HepG2 (cell line): ENCODE measurements at regions not wholly inside any gene's neighbourhood (a gene's known extent, or its start where the extent isn't known, plus 50 kb on each side); places are given as distances from the start of the nearest gene placed in this dataset.

Source experiments
- ATAC-seq: fragments of 200-7000 bp; cut with Tn5 transposase; 3 replicates; pipeline ENCODE4 v1.9.1; 2020; ENCODE audit warnings: mild to moderate bottlenecking, moderate library complexity
- BruUV-seq: library from RNA; stranded (reverse); fragments of 400-500 nt; replicated peaks from 2 replicates; lab custom pipeline; 2021; lab: Mats Ljungman, UMichigan
- CTCF ChIA-PET: fragments of 300-600 bp; formaldehyde crosslinking; extraction: SDS; loops from one replicate; lab custom pipeline; 2021; ENCODE audit warnings: low total read pairs, inconsistent platforms, low intra/inter-chr PET ratio; lab: Yijun Ruan, JAX
- POLR2A ChIA-PET: fragments of 350-600 bp; sonication (Branson Sonifier 250); formaldehyde crosslinking; loops from one replicate; lab custom pipeline; 2020; ENCODE audit warnings: antibody characterized with exemption, inconsistent platforms; lab: Yijun Ruan, JAX
- DNase-seq: peaks from one replicate; pipeline ENCODE4 v3.0.0-alpha.2; 2015; ENCODE audit warnings: low spot score
- FAIRE-seq: peaks from 3 replicates; lab custom pipeline; 2011; peaks lifted over from hg19 to GRCh38; lab: Jason Lieb, UNC
- H2AFZ ChIP-seq: one replicate; pipeline ENCODE4 v1.6.1; 2011; ENCODE audit warnings: low read length, inconsistent platforms
- H3K27ac ChIP-seq: fragments of 300-600 bp; 3 replicates; pipeline ENCODE4 v1.8.0; 2011; ENCODE audit warnings: mixed run types, mild to moderate bottlenecking, mixed read lengths, low read length, inconsistent platforms; ENCODE audit not compliant: insufficient read depth; ENCODE audit errors: extremely low read length
- H3K27me3 ChIP-seq, 2 experiments: fragments of 200-600 bp in 1 of 2; 2 replicates in 1 of 2; 3 replicates in 1 of 2; pipeline versions ENCODE4 v1.6.0 to v1.8.0; 2011; ENCODE audit warnings: low read length in 2 of 2, mild to moderate bottlenecking in 2 of 2, moderate library complexity in 2 of 2, inconsistent platforms in 1 of 2; ENCODE audit not compliant: insufficient read depth in 2 of 2, control insufficient read depth in 1 of 2
- H3K36me3 ChIP-seq, 2 experiments: fragments of 200-600 bp in 1 of 2; replicated peaks in 1 of 2; 2 replicates in 1 of 2; 3 replicates in 1 of 2; pipeline versions ENCODE4 v1.5.1 to v1.8.0; 2011; ENCODE audit warnings: low read length in 2 of 2, inconsistent platforms in 1 of 2; ENCODE audit not compliant: insufficient read depth in 2 of 2, control insufficient read depth in 1 of 2
- H3K4me1 ChIP-seq: 2 replicates; pipeline ENCODE4 v1.5.1; 2012; ENCODE audit warnings: low read length, inconsistent platforms; ENCODE audit not compliant: insufficient read depth
- H3K4me2 ChIP-seq: 2 replicates; pipeline ENCODE4 v1.6.0; 2011; ENCODE audit warnings: low read depth, low read length, inconsistent platforms
- H3K4me3 ChIP-seq, 3 experiments: fragments of 200-600 bp in 1 of 3; sonication (generic), shearing (Covaris generic) in 1 of 3; replicated peaks in 1 of 3; 2 replicates each; pipeline ENCODE4 v1.5.1; 2011 to 2016; ENCODE audit warnings: low read length in 3 of 3, inconsistent platforms in 2 of 3, low read depth in 2 of 3, mild to moderate bottlenecking in 2 of 3, control low read depth in 1 of 3, mixed read lengths in 1 of 3; ENCODE audit not compliant: insufficient read depth in 1 of 3
- H3K79me2 ChIP-seq: one replicate; pipeline ENCODE4 v1.6.1; 2011; ENCODE audit warnings: low read length, inconsistent platforms; ENCODE audit not compliant: insufficient read depth
- H3K9ac ChIP-seq: 2 replicates; pipeline ENCODE4 v1.6.0; 2011; ENCODE audit warnings: mild to moderate bottlenecking, low read depth, low read length, inconsistent platforms; ENCODE audit not compliant: insufficient read depth
- H3K9me3 ChIP-seq: 2 replicates; pipeline ENCODE4 v1.5.1; 2012; ENCODE audit warnings: mild to moderate bottlenecking, low read length
- H4K20me1 ChIP-seq: 2 replicates; pipeline ENCODE4 v1.6.0; 2011; ENCODE audit warnings: inconsistent platforms, mild to moderate bottlenecking, low read length, moderate library complexity; ENCODE audit not compliant: insufficient read depth
- HINFP ChIP-seq: sonication (generic); formaldehyde crosslinking; IDR thresholded peaks from 2 replicates; pipeline ENCODE4 v1.4.0; 2020; ENCODE audit warnings: low read depth, mild to moderate bottlenecking, missing genetic modification reagents
- MAF1 ChIP-seq: sonication (generic); formaldehyde crosslinking; IDR thresholded peaks from 2 replicates; pipeline ENCODE4 v1.5.0; 2020; ENCODE audit warnings: missing genetic modification reagents, borderline replicate concordance
- RNF2 ChIP-seq: fragments of 450-650 bp; conservative IDR thresholded peaks from 2 replicates; pipeline ENCODE4 v1.6.1; 2016; ENCODE audit warnings: low read depth
- SRSF1 ChIP-seq: fragments of 200-400 bp; formaldehyde crosslinking; optimal IDR thresholded peaks from 2 replicates; pipeline ENCODE3; 2017; ENCODE audit warnings: mild to moderate bottlenecking, low read depth, low read length, moderate library complexity
- TARDBP ChIP-seq: sonication (generic); formaldehyde crosslinking; IDR thresholded peaks from 2 replicates; pipeline ENCODE4 v1.8.0; 2022; ENCODE audit warnings: mild to moderate bottlenecking, missing genetic modification reagents
- THRA ChIP-seq: sonication (generic); formaldehyde crosslinking; IDR thresholded peaks from 2 replicates; pipeline ENCODE4 v1.4.0; 2020; ENCODE audit warnings: missing genetic modification reagents, borderline replicate concordance
- TOE1 ChIP-seq: sonication (generic); formaldehyde crosslinking; IDR thresholded peaks from 2 replicates; pipeline ENCODE4 v1.4.0; 2020; ENCODE audit warnings: mild to moderate bottlenecking, missing genetic modification reagents
- ZBTB26 ChIP-seq: IDR thresholded peaks from 2 replicates; pipeline ENCODE4 v1.6.1; 2016; ENCODE audit warnings: missing compliant biosample characterization, missing genetic modification reagents, borderline replicate concordance
- ZNF101 ChIP-seq: sonication (generic); formaldehyde crosslinking; IDR thresholded peaks from 2 replicates; pipeline ENCODE4 v1.4.0; 2020; ENCODE audit warnings: mild to moderate bottlenecking, low read depth, missing genetic modification reagents, borderline replicate concordance
- ZNF17 ChIP-seq: sonication (generic); formaldehyde crosslinking; IDR thresholded peaks from 2 replicates; pipeline ENCODE4 v1.5.0; 2020; ENCODE audit warnings: mild to moderate bottlenecking, missing genetic modification reagents
- ZNF550 ChIP-seq: sonication (generic); formaldehyde crosslinking; IDR thresholded peaks from 2 replicates; pipeline ENCODE4 v1.4.0; 2020; ENCODE audit warnings: mild to moderate bottlenecking, missing genetic modification reagents, borderline replicate concordance
- ZNF589 ChIP-seq: sonication (generic); formaldehyde crosslinking; conservative IDR thresholded peaks from 2 replicates; pipeline ENCODE4 v1.8.0; 2022; ENCODE audit warnings: mild to moderate bottlenecking, moderate library complexity, missing genetic modification reagents
- ZNF782 ChIP-seq: sonication (generic); formaldehyde crosslinking; IDR thresholded peaks from 2 replicates; pipeline ENCODE4 v1.4.0; 2020; ENCODE audit warnings: missing genetic modification reagents, mild to moderate bottlenecking, borderline replicate concordance
- WGBS: methylation state at CpG from one replicate; pipeline ENCODE4 v1.1.6; 2017; ENCODE audit warnings: low lambda C conversion rate; 5-methylcytosine and 5-hydroxymethylcytosine counted together
- in situ Hi-C: cut with HindIII; loops from 2 replicates; pipeline ENCODE4 v1.10.0; 2017; ENCODE audit warnings: low pct_unique_long_range_greater_than_20kb; ENCODE audit not compliant: extremely low pct_ligation_motif_present
- intact Hi-C: fragments of 100-400 bp; cut with micrococcal nuclease; formaldehyde crosslinking; loops from one replicate; pipeline ENCODE4 v1.10.0; 2022; ENCODE audit not compliant: unreplicated experiment

DNA sequence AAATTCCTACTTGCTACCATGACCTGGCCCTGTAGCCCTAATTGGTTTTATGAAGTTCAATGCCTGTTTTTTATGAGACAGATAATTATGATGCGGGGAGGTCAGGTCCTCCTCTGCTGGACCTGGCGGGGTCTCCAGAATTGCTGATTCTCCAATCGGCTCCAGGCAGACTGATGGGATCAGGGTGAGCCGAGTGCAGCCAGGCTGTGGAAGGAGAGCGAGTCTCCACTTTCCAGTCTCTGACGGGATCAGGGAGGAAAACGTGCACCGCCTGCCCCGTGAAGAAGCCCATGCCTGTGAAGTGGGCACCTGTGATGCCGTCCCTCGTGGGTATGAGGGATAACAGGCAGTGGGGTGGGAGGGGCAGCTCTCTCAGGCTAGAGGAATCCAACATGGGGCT is 71.5 kb upstream of the HSPA9 start:
- no peak for DNase-seq
- Histone ChIP-seq H3K79me2 (no peaks in the 10 kb centered on the region), H2AFZ (no peak overlapping the region), H3K9ac (no peak overlapping the region), H3K36me3 (no peaks in the 10 kb centered on the region), H4K20me1 (no peaks in the 10 kb centered on the region), H3K27me3 (peaks cover 7 to 41% of the 10 kb centered on the region in 2 experiments; a peak in 4 of 5 replicates), H3K4me1 (peaks cover 16% of the 10 kb centered on the region; the same call in 1 of the 2 replicates), H3K4me3 (no peak overlapping the region), H3K9me3 (no peaks in the 10 kb centered on the region), H3K27ac (no peak overlapping the region), H3K4me2 (no peak overlapping the region)
- TF ChIP-seq ZNF550 (CRISPR knock-in tag) (no peak), ZNF101 (CRISPR knock-in tag) (no peak), TOE1 (no peak), RNF2 (no peak), HINFP (CRISPR knock-in tag) (no peak), ZNF782 (CRISPR knock-in tag) (no peak), TARDBP (CRISPR knock-in tag) (no peak), ZNF589 (CRISPR knock-in tag) (no peak), THRA (CRISPR knock-in tag) (no peak), SRSF1 (no peak), ZBTB26 (no peak), MAF1 (no peak), ZNF17 (CRISPR knock-in tag) (no peak)
- intact Hi-C loops = no loop called here
- no peak for FAIRE-seq
- BruUV-seq = no TSS peak
- 31% methylated on average over 5 of the region's 11 CpGs for WGBS
- no peak for ATAC-seq
- in situ Hi-C loops = loop anchor here (10.0 kb wide), 1 partner anchor 618 kb away; no protein-coding TSS in a partner anchor
- ChIA-PET CTCF (no interaction called here), POLR2A (no interaction called here)
